ENCODE measurements at regions not wholly inside any gene's neighbourhood (a gene's known extent, or its start where the extent isn't known, plus 50 kb on each side); places are given as distances from the start of the nearest gene placed in this dataset.

DNA sequence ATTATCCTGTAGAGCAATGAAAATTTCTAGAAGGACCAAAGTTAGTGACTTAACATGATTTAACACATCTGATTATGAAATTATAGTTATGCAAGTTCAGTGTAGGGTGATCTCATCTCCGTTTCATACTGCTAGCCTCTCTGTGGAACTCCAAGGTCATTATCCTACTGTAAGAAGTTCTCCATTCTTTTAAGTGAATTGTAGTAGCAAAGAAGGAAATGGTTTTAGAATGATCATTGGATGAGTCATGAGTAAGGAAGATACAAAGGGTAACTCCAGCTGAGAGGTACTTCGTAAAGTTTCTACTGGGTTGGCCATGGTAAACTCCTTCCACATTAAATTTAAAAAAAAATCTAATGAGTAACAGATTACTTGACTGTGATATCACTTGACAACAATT is 215.0 kb upstream of the GIMD1 start:
- TF ChIP-seq, protein P1, sequence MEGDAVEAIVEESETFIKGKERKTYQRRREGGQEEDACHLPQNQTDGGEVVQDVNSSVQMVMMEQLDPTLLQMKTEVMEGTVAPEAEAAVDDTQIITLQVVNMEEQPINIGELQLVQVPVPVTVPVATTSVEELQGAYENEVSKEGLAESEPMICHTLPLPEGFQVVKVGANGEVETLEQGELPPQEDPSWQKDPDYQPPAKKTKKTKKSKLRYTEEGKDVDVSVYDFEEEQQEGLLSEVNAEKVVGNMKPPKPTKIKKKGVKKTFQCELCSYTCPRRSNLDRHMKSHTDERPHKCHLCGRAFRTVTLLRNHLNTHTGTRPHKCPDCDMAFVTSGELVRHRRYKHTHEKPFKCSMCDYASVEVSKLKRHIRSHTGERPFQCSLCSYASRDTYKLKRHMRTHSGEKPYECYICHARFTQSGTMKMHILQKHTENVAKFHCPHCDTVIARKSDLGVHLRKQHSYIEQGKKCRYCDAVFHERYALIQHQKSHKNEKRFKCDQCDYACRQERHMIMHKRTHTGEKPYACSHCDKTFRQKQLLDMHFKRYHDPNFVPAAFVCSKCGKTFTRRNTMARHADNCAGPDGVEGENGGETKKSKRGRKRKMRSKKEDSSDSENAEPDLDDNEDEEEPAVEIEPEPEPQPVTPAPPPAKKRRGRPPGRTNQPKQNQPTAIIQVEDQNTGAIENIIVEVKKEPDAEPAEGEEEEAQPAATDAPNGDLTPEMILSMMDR (IDR thresholded peaks at IDR 0.05), result no peak
- TF ChIP-seq POLR2AphosphoS5 (IDR thresholded peaks at IDR 0.05), result no peak
